ENCODE measurements at regions not wholly inside any gene's neighbourhood (a gene's known extent, or its start where the extent isn't known, plus 50 kb on each side); places are given as distances from the start of the nearest gene placed in this dataset.

DNA sequence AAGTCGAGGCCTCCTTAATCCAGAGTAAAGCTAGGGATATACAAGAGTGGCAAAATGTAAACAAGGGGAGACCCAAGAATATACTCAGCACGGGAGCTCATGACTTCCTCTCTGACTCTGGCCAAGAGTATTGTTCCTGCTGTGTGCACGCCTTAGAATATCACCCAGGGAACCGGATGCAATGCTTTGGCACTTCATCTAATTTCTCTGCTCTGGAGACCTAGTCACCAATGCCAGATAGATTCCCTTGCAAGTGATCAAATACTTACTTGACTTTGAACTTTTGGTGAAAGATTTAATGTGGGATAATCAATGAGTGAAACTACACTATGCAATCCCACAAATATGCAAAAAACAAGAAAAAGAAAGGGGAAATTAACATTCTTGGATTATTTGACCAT, 695.5 kb downstream of the INHBA start:
- H3K4me3 ChIP-seq: no peak overlapping the region
- no peaks in the 10 kb centered on the region for H3K9me3 ChIP-seq
- no peaks in the 10 kb centered on the region for H3K27me3 ChIP-seq
- ATAC-seq (peak; percentile 28), DNase-seq (no peak)
- TF ChIP-seq CTCF (IDR thresholded peaks at IDR 0.05): no peak
- intact Hi-C loops (cut with DNase I): no loop called here
- H3K4me1 ChIP-seq: peaks cover 6 to 38% of the 10 kb centered on the region in 2 donors
- no peak overlapping the region for H3K27ac ChIP-seq
- no peaks in the 10 kb centered on the region for H3K36me3 ChIP-seq

DNA sequence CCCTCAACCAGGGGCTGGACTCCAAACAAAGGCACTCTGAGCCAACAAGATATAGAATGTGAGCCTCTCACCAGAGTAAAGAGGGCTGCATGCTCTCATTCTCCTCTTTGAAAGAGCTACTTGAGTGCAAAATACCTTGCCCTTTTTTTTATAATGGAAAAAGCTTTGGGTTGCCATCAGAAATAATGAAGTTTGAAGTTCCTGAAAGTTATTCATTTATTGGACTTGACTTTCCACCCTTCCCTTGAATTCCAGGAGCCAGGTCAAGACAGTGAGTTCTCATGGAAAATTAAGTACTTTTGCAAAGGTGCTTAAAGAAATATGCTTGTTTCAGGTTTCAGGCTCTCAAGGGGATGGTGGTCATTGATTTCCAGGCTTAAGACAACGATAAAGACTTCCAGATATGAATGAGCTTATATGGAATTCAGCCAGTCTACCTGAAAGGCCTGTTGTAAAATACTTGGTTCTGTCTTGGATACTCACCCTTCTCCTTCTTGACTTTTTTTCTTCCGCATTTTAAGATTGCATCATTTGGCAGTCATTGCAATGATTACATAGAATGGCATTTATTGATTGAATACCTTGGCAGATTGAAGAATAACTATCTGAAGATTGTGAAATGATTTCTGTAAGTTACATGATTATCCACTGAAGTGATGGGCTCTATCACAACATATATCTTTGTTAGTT, 696.4 kb downstream of the INHBA start:
- Histone ChIP-seq H3K36me3 (no peaks in the 10 kb centered on the region), H3K9me3 (peaks cover 0 to 2% of the 10 kb centered on the region in 2 donors), H3K4me3 (no peak overlapping the region), H3K27me3 (no peaks in the 10 kb centered on the region), H3K27ac (no peak overlapping the region), H3K4me1 (peaks cover 6 to 38% of the 10 kb centered on the region in 2 donors)
- intact Hi-C loops (cut with DNase I): no loop called here
- no peak for TF ChIP-seq CTCF (IDR thresholded peaks at IDR 0.05)
- DNase-seq: no peak
- ATAC-seq: peak; percentile 29

GRCh38 chr7:41005374-41005901, 697.5 kb downstream of the INHBA start:
- no peak for DNase-seq
- Histone ChIP-seq H3K9me3 (peaks cover 0 to 2% of the 10 kb centered on the region in 2 donors), H3K4me1 (peaks cover 6 to 31% of the 10 kb centered on the region in 2 donors), H3K27ac (no peak overlapping the region), H3K4me3 (no peak overlapping the region), H3K36me3 (no peaks in the 10 kb centered on the region), H3K27me3 (no peaks in the 10 kb centered on the region)
- intact Hi-C loops (cut with DNase I): no loop called here
- no peak for TF ChIP-seq CTCF (IDR thresholded peaks at IDR 0.05)
- peak; percentile 27 for ATAC-seq

- peaks cover 6 to 21% of the 10 kb centered on the region in 2 donors for H3K4me1 ChIP-seq
These were observed 698.9 kb downstream of the INHBA start for GRCh38 chr7:41003977-41004376.

GRCh38 chr7:41003611-41003940, 699.3 kb downstream of the INHBA start:
- Histone ChIP-seq H3K9me3 (peaks cover 0 to 2% of the 10 kb centered on the region in 2 donors), H3K4me1 (peaks cover 6 to 21% of the 10 kb centered on the region in 2 donors), H3K27me3 (no peaks in the 10 kb centered on the region), H3K27ac (no peak overlapping the region), H3K36me3 (no peaks in the 10 kb centered on the region), H3K4me3 (no peak overlapping the region)
- TF ChIP-seq CTCF (IDR thresholded peaks at IDR 0.05): no peak
- intact Hi-C loops (cut with DNase I): no loop called here
- ATAC-seq: no peak
- no peak for DNase-seq

More at GRCh38 chr7:41003977-41004376, 698.9 kb downstream of the INHBA start:
- no peak overlapping the region for H3K27ac ChIP-seq
- H3K4me3 ChIP-seq: no peak overlapping the region
- no peak for TF ChIP-seq CTCF (IDR thresholded peaks at IDR 0.05)
- no peaks in the 10 kb centered on the region for H3K36me3 ChIP-seq
- no peak for ATAC-seq
- peaks cover 0 to 2% of the 10 kb centered on the region in 2 donors for H3K9me3 ChIP-seq
- DNase-seq: no peak
- H3K27me3 ChIP-seq: no peaks in the 10 kb centered on the region
- intact Hi-C loops (cut with DNase I): no loop called here

All from left lung (tissue), 4 donors.